IMR-90 (cell line): ENCODE measurements at regions not wholly inside any gene's neighbourhood (a gene's known extent, or its start where the extent isn't known, plus 50 kb on each side); places are given as distances from the start of the nearest gene placed in this dataset.

Experiments
- ATAC-seq: fragments of 200-7000 bp; cut with Tn5 transposase; 2 replicates; pipeline ENCODE4 v1.9.1; 2020; ENCODE audit warnings: low read depth, mild to moderate bottlenecking, moderate library complexity
- BruUV-seq: library from RNA; stranded (reverse); fragments of 400-500 nt; replicated peaks from 2 replicates; lab custom pipeline; 2021; lab: Mats Ljungman, UMichigan
- CTCF ChIA-PET: fragments of 300-600 bp; formaldehyde crosslinking; extraction: SDS; loops from one replicate; lab custom pipeline; 2021; ENCODE audit warnings: antibody characterized with exemption; lab: Yijun Ruan, JAX
- POLR2A ChIA-PET: fragments of 300-600 bp; sonication (Branson Sonifier 250); formaldehyde crosslinking; loops from one replicate; lab custom pipeline; 2022; ENCODE audit warnings: antibody characterized with exemption; ENCODE audit not compliant: unreplicated experiment; lab: Charles Lee
- DNase-seq: peaks from one replicate; pipeline ENCODE4 v3.0.0; 2013
- H2AFZ ChIP-seq: replicated peaks from 2 replicates; pipeline ENCODE3; 2013; ENCODE audit warnings: low read length, mild to moderate bottlenecking; ENCODE audit not compliant: poor library complexity
- H2AK5ac ChIP-seq: 2 replicates; pipeline ENCODE4 v1.6.1; 2013; ENCODE audit warnings: low read depth, low read length, inconsistent platforms
- H2AK9ac ChIP-seq: replicated peaks from 2 replicates; pipeline ENCODE3; 2013; ENCODE audit warnings: mild to moderate bottlenecking, low read depth, low read length, moderate library complexity; ENCODE audit not compliant: poor library complexity
- H2BK120ac ChIP-seq: 2 replicates; pipeline ENCODE4 v1.6.1; 2013; ENCODE audit warnings: low read depth, low read length, inconsistent platforms
- H2BK15ac ChIP-seq: 3 replicates; pipeline ENCODE4 v1.6.1; 2013; ENCODE audit warnings: low read depth, low read length, inconsistent platforms
- H2BK20ac ChIP-seq: 2 replicates; pipeline ENCODE4 v1.6.1; 2013; ENCODE audit warnings: low read depth, mild to moderate bottlenecking, inconsistent platforms, low read length, moderate library complexity
- H2BK5ac ChIP-seq: 2 replicates; pipeline ENCODE4 v1.6.1; 2013; ENCODE audit warnings: mild to moderate bottlenecking, low read depth, low read length, inconsistent platforms; ENCODE audit not compliant: poor library complexity, severe bottlenecking
- H3K14ac ChIP-seq: replicated peaks from 2 replicates; pipeline ENCODE4 v1.6.1; 2013; ENCODE audit warnings: low read depth, low read length, inconsistent platforms
- H3K18ac ChIP-seq: 2 replicates; pipeline ENCODE4 v1.6.1; 2013; ENCODE audit warnings: low read depth, low read length, control low read depth
- H3K23ac ChIP-seq: 2 replicates; pipeline ENCODE4 v1.6.1; 2013; ENCODE audit warnings: low read depth, low read length, inconsistent platforms
- H3K27ac ChIP-seq: 2 replicates; pipeline ENCODE4 v1.5.1; 2013; ENCODE audit warnings: mild to moderate bottlenecking, control low read depth, low read length; ENCODE audit not compliant: insufficient read depth
- H3K27me3 ChIP-seq: 2 replicates; pipeline ENCODE4 v1.6.1; 2013; ENCODE audit warnings: low read length; ENCODE audit not compliant: control insufficient read depth, insufficient read depth
- H3K36me3 ChIP-seq: 2 replicates; pipeline ENCODE4 v1.6.1; 2013; ENCODE audit warnings: low read length, mixed read lengths; ENCODE audit not compliant: control insufficient read depth, insufficient read depth
- H3K4ac ChIP-seq: 2 replicates; pipeline ENCODE4 v1.6.1; 2013; ENCODE audit warnings: low read depth, low read length, inconsistent platforms
- H3K4me1 ChIP-seq: 2 replicates; pipeline ENCODE4 v1.6.1; 2013; ENCODE audit warnings: low read length, mixed read lengths; ENCODE audit not compliant: control insufficient read depth, insufficient read depth
- H3K4me2 ChIP-seq: 2 replicates; pipeline ENCODE4 v1.6.1; 2013; ENCODE audit warnings: low read depth, mild to moderate bottlenecking, control low read depth, low read length, moderate library complexity
- H3K4me3 ChIP-seq: 2 replicates; pipeline ENCODE4 v1.5.1; 2013; ENCODE audit warnings: low read depth, mild to moderate bottlenecking, control low read depth, low read length, moderate library complexity; ENCODE audit not compliant: insufficient read depth
- H3K56ac ChIP-seq: 2 replicates; pipeline ENCODE4 v1.6.1; 2013; ENCODE audit warnings: low read length, inconsistent platforms; ENCODE audit not compliant: insufficient read depth; ENCODE audit errors: extremely low read depth
- H3K79me1 ChIP-seq, 2 experiments: 2 replicates each; pipeline ENCODE4 v1.6.1; 2013; ENCODE audit warnings: low read length in 2 of 2, inconsistent platforms in 1 of 2, low read depth in 1 of 2
- H3K9ac ChIP-seq: 2 replicates; pipeline ENCODE4 v1.6.1; 2013; ENCODE audit warnings: low read depth, low read length, control low read depth
- H3K9me1 ChIP-seq: 2 replicates; pipeline ENCODE4 v1.6.1; 2013; ENCODE audit warnings: low read length, inconsistent platforms; ENCODE audit not compliant: insufficient read depth
- H3K9me3 ChIP-seq: 2 replicates; pipeline ENCODE4 v1.6.1; 2013; ENCODE audit warnings: low read length; ENCODE audit not compliant: control insufficient read depth, insufficient read depth
- H4K20me1 ChIP-seq: 2 replicates; pipeline ENCODE4 v1.6.1; 2013; ENCODE audit warnings: low read length, inconsistent platforms; ENCODE audit not compliant: insufficient read depth
- H4K5ac ChIP-seq: 2 replicates; pipeline ENCODE4 v1.6.1; 2013; ENCODE audit warnings: mild to moderate bottlenecking, low read depth, low read length, control low read depth
- H4K8ac ChIP-seq, 2 experiments: 2 replicates each; pipeline ENCODE4 v1.6.1; 2013; ENCODE audit warnings: low read depth in 2 of 2, low read length in 2 of 2, control low read depth in 1 of 2, inconsistent platforms in 1 of 2
- H4K91ac ChIP-seq: 2 replicates; pipeline ENCODE4 v1.6.1; 2013; ENCODE audit warnings: low read depth, low read length, inconsistent platforms; ENCODE audit not compliant: insufficient read depth
- BHLHE40 ChIP-seq: fragments of 150-350 bp; IDR thresholded peaks from 2 replicates; pipeline ENCODE4 v1.6.1; 2016; ENCODE audit warnings: mild to moderate bottlenecking, low read depth, low read length
- FOS ChIP-seq: fragments of 150-350 bp; IDR thresholded peaks from 2 replicates; pipeline ENCODE4 v1.6.1; 2016; ENCODE audit warnings: low read depth, low read length
- MAFK ChIP-seq: IDR thresholded peaks from 2 replicates; pipeline ENCODE4 v1.6.1; 2012; ENCODE audit warnings: low read depth, low read length, improper control_type of control experiment
- MXI1 ChIP-seq: IDR thresholded peaks from 2 replicates; pipeline ENCODE4 v1.6.1; 2012; ENCODE audit warnings: low read depth, mild to moderate bottlenecking, low read length, moderate library complexity, borderline replicate concordance
- NFE2L2 ChIP-seq: fragments of 150-350 bp; IDR thresholded peaks from 2 replicates; pipeline ENCODE4 v1.6.1; 2016; ENCODE audit warnings: low read depth, mild to moderate bottlenecking, low read length
- RAD21 ChIP-seq: IDR thresholded peaks from 2 replicates; pipeline ENCODE4 v1.6.1; 2012; ENCODE audit warnings: low read length, improper control_type of control experiment
- RCOR1 ChIP-seq: IDR thresholded peaks from 2 replicates; pipeline ENCODE4 v1.6.1; 2012; ENCODE audit warnings: mild to moderate bottlenecking, low read length, improper control_type of control experiment; ENCODE audit not compliant: insufficient replicate concordance
- SMC3 ChIP-seq: fragments of 150-350 bp; IDR thresholded peaks from 2 replicates; pipeline ENCODE4 v1.6.1; 2016; ENCODE audit warnings: low read depth, mild to moderate bottlenecking, antibody characterized with exemption, low read length, moderate library complexity
- WGBS, 2 experiments: methylation state at CpG; one replicate each; pipeline versions ENCODE4 v1.1.5 to v1.1.7; 2013; ENCODE audit warnings: missing lambda C conversion rate in 2 of 2; ENCODE audit not compliant: insufficient read length in 1 of 2; ENCODE audit errors: extremely low coverage in 2 of 2; 5-methylcytosine and 5-hydroxymethylcytosine counted together
- dilution Hi-C: fragments of 300-500 bp; cut with HindIII; formaldehyde crosslinking; loops from one replicate; pipeline ENCODE4 v1.14.3; 2018; ENCODE audit warnings: low sequenced_read_pairs; ENCODE audit not compliant: unreplicated experiment
- in situ Hi-C: fragments of 300-500 bp; cut with MboI; formaldehyde crosslinking; loops from 3 replicates; pipeline ENCODE4 v1.14.3; 2019; ENCODE audit warnings: low sequenced_read_pairs, inconsistent platforms, mixed read lengths
- intact Hi-C: fragments of 100-400 bp; cut with micrococcal nuclease; formaldehyde crosslinking; loops from 2 replicates; pipeline ENCODE4 v1.10.0; 2022
- TF ChIP-seq, protein P1 (sequence below): fragments of 150-350 bp; IDR thresholded peaks from 2 replicates; pipeline ENCODE4 v1.6.1; 2017; ENCODE audit warnings: mild to moderate bottlenecking, antibody characterized with exemption, low read length, low read depth
- TF ChIP-seq, protein P2 (sequence below): conservative IDR thresholded peaks from 2 replicates; pipeline ENCODE4 v1.5.1; 2012; ENCODE audit warnings: mild to moderate bottlenecking, low read depth, low read length, improper control_type of control experiment
- TF ChIP-seq, protein P3 (sequence below): fragments of 150-350 bp; IDR thresholded peaks from 2 replicates; pipeline ENCODE4 v1.6.1; 2016; ENCODE audit warnings: low read depth, mild to moderate bottlenecking, low read length, moderate library complexity, borderline replicate concordance

DNA sequence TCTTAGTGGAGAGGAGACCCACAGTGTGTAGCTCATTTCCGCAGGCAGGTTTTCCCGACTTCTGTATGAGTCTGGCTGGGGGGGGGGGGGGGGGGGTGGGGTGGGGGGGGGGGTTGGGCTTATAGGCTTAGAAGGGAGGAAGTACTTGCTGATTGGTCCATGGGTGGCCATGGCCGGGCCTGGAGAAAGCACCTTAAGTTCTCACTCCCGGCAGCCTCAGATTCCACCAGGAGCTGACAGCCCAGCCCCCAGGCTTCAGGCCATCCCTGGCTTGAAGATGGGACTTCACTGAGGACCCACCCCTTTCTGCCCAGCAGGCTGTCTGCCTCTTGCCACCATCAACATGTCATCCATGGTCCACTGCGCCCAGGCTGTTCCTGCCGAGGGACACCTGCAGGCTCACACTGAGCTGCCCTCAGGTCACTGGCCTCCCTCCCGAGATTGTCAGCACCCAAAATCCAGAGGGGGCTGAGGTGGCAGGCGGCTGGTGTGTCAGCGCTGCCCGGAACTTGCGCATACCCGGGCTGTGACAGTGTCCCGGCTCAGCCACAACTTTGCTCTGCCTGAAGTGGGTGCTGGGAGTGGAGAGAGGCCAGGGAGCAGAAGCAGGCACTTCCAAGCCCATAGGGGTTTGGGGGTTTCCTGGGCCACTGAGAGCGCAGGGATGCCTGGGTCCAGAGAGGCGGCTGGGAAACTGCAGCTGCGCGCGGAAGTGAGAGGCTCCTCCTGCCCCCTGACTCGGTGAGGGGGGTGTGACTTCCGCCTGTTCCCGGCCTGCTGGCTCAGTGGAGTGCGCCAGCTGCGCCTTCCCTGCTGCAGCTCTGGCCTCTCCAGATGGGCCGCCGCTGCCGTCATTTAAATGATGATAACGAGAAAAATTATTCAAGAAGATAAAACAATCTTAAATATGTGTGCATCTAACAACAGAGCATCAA, 256.1 kb downstream of the RPRM start:
- dilution Hi-C loops (no loop called here), intact Hi-C loops (no loop called here), in situ Hi-C loops (no loop called here)
- DNase-seq (no peak), ATAC-seq (no peak)
- Histone ChIP-seq H3K23ac (no peak overlapping the region), H2AK5ac (no peak overlapping the region), H3K56ac (no peak overlapping the region), H2AFZ (no peak overlapping the region), H2BK120ac (no peak overlapping the region), H3K9ac (no peak overlapping the region), H3K36me3 (no peaks in the 10 kb centered on the region), H3K79me1 (no peaks in the 10 kb centered on the region), H2BK20ac (no peak overlapping the region), H3K4me3 (no peak overlapping the region), H3K4ac (no peak overlapping the region), H3K27me3 (no peaks in the 10 kb centered on the region), H4K20me1 (no peaks in the 10 kb centered on the region), H4K5ac (no peak overlapping the region), H3K18ac (no peak overlapping the region), H2BK5ac (no peak overlapping the region), H4K91ac (no peak overlapping the region), H3K9me3 (peaks cover 19% of the 10 kb centered on the region), H2BK15ac (no peak overlapping the region), H3K4me1 (no peaks in the 10 kb centered on the region), H3K9me1 (no peaks in the 10 kb centered on the region), H3K4me2 (no peak overlapping the region), H2AK9ac (no peak overlapping the region), H3K14ac (no peak overlapping the region), H3K27ac (no peak overlapping the region), H4K8ac (no peak overlapping the region)
- 80% methylated on average over 1 of the region's 27 CpGs; no CpG with 5 or more reads in 1 of the 2 experiments for WGBS, 2 experiments
- ChIA-PET CTCF (no interaction called here), POLR2A (no interaction called here)
- no TSS peak for BruUV-seq
- TF ChIP-seq FOS (no peak), SMC3 (no peak), RAD21 (no peak), MAFK (no peak), NFE2L2 (no peak), MXI1 (no peak), RCOR1 (no peak), BHLHE40 (no peak)
- TF ChIP-seq, protein P1, sequence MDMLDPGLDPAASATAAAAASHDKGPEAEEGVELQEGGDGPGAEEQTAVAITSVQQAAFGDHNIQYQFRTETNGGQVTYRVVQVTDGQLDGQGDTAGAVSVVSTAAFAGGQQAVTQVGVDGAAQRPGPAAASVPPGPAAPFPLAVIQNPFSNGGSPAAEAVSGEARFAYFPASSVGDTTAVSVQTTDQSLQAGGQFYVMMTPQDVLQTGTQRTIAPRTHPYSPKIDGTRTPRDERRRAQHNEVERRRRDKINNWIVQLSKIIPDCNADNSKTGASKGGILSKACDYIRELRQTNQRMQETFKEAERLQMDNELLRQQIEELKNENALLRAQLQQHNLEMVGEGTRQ = no peak
- TF ChIP-seq, protein P2, sequence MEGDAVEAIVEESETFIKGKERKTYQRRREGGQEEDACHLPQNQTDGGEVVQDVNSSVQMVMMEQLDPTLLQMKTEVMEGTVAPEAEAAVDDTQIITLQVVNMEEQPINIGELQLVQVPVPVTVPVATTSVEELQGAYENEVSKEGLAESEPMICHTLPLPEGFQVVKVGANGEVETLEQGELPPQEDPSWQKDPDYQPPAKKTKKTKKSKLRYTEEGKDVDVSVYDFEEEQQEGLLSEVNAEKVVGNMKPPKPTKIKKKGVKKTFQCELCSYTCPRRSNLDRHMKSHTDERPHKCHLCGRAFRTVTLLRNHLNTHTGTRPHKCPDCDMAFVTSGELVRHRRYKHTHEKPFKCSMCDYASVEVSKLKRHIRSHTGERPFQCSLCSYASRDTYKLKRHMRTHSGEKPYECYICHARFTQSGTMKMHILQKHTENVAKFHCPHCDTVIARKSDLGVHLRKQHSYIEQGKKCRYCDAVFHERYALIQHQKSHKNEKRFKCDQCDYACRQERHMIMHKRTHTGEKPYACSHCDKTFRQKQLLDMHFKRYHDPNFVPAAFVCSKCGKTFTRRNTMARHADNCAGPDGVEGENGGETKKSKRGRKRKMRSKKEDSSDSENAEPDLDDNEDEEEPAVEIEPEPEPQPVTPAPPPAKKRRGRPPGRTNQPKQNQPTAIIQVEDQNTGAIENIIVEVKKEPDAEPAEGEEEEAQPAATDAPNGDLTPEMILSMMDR = no peak
- TF ChIP-seq, protein P3, sequence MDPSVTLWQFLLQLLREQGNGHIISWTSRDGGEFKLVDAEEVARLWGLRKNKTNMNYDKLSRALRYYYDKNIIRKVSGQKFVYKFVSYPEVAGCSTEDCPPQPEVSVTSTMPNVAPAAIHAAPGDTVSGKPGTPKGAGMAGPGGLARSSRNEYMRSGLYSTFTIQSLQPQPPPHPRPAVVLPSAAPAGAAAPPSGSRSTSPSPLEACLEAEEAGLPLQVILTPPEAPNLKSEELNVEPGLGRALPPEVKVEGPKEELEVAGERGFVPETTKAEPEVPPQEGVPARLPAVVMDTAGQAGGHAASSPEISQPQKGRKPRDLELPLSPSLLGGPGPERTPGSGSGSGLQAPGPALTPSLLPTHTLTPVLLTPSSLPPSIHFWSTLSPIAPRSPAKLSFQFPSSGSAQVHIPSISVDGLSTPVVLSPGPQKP = no peak
